OCI-LY7 (cell line): ENCODE measurements at regions not wholly inside any gene's neighbourhood (a gene's known extent, or its start where the extent isn't known, plus 50 kb on each side); places are given as distances from the start of the nearest gene placed in this dataset.

Experiments
- BruUV-seq: library from RNA; stranded (reverse); fragments of 400-500 nt; replicated peaks from 2 replicates; lab custom pipeline; 2021; lab: Mats Ljungman, UMichigan
- CTCF ChIA-PET: fragments of 300-600 bp; sonication (Branson Sonifier 250); formaldehyde crosslinking; loops from one replicate; lab custom pipeline; 2022; ENCODE audit warnings: antibody characterized with exemption; ENCODE audit not compliant: unreplicated experiment; lab: Charles Lee
- POLR2A ChIA-PET: fragments of 300-600 bp; sonication (Branson Sonifier 250); formaldehyde crosslinking; loops from one replicate; lab custom pipeline; 2022; ENCODE audit warnings: antibody characterized with exemption; lab: Charles Lee
- DNase-seq: peaks from one replicate; pipeline ENCODE4 v3.0.0-alpha.2; 2015; ENCODE audit warnings: low spot score
- H2AFZ ChIP-seq: fragments of 200-600 bp; sonication (generic), shearing (Covaris generic); 2 replicates; pipeline ENCODE4 v1.6.1; 2014; ENCODE audit warnings: mild to moderate bottlenecking, antibody characterized with exemption, low read length, moderate library complexity
- H3K27ac ChIP-seq: fragments of 200-600 bp; sonication (generic); 2 replicates; pipeline ENCODE4 v1.5.1; 2014; ENCODE audit warnings: mixed run types, low read depth, mild to moderate bottlenecking, moderate library complexity, low read length, inconsistent platforms; ENCODE audit not compliant: poor library complexity, severe bottlenecking
- H3K36me3 ChIP-seq: fragments of 200-600 bp; sonication (generic); 2 replicates; pipeline ENCODE4 v1.6.1; 2014; ENCODE audit warnings: mild to moderate bottlenecking, antibody characterized with exemption, low read length, moderate library complexity, mixed read lengths; ENCODE audit not compliant: insufficient read depth
- H3K4me1 ChIP-seq: fragments of 200-600 bp; sonication (generic); 2 replicates; pipeline ENCODE4 v1.5.1; 2014; ENCODE audit warnings: mild to moderate bottlenecking, low read length; ENCODE audit not compliant: insufficient read depth, poor library complexity, severe bottlenecking
- H3K4me2 ChIP-seq: fragments of 200-600 bp; sonication (generic); 2 replicates; pipeline ENCODE4 v1.6.1; 2014; ENCODE audit warnings: mild to moderate bottlenecking, low read length
- H3K4me3 ChIP-seq: fragments of 200-600 bp; sonication (generic); 2 replicates; pipeline ENCODE4 v1.5.1; 2014; ENCODE audit warnings: mild to moderate bottlenecking, low read depth, low read length; ENCODE audit not compliant: poor library complexity, severe bottlenecking
- H3K79me2 ChIP-seq: fragments of 200-600 bp; sonication (generic); 2 replicates; pipeline ENCODE4 v1.6.1; 2016; ENCODE audit warnings: low read depth, mild to moderate bottlenecking, low read length, moderate library complexity, mixed read lengths; ENCODE audit not compliant: insufficient read depth
- H3K9me2 ChIP-seq: fragments of 200-600 bp; sonication (generic); 2 replicates; pipeline ENCODE4 v1.6.1; 2016; ENCODE audit warnings: mild to moderate bottlenecking, low read length, mixed read lengths; ENCODE audit not compliant: insufficient read depth
- H3K9me3 ChIP-seq: fragments of 200-600 bp; sonication (generic); 2 replicates; pipeline ENCODE4 v1.6.1; 2014; ENCODE audit warnings: mild to moderate bottlenecking, mixed run types, low read length, mixed read lengths
- H4K20me1 ChIP-seq: fragments of 200-600 bp; sonication (generic); 2 replicates; pipeline ENCODE4 v1.6.1; 2014; ENCODE audit warnings: mild to moderate bottlenecking, antibody characterized with exemption, low read length, moderate library complexity, mixed read lengths; ENCODE audit not compliant: insufficient read depth
- CTCF ChIP-seq: fragments of 200-600 bp; sonication (generic); conservative IDR thresholded peaks from 2 replicates; pipeline ENCODE4 v1.5.1; 2014; ENCODE audit warnings: mild to moderate bottlenecking, antibody characterized with exemption, low read length, moderate library complexity, mixed read lengths
- EZH2phosphoT487 ChIP-seq: fragments of 200-600 bp; sonication (generic); IDR thresholded peaks from 2 replicates; pipeline ENCODE4 v1.6.1; 2018; ENCODE audit warnings: low read depth, borderline replicate concordance, mild to moderate bottlenecking, mixed run types, antibody characterized with exemption, low read length, moderate library complexity, mixed read lengths
- intact Hi-C: fragments of 100-400 bp; cut with micrococcal nuclease; formaldehyde crosslinking; loops from one replicate; pipeline ENCODE4 v1.10.0; 2022; ENCODE audit not compliant: unreplicated experiment

- Histone ChIP-seq H3K9me2 (no peaks in the 10 kb centered on the region; the same call in 1 of the 2 replicates), H3K4me2 (no peak overlapping the region), H3K36me3 (no peaks in the 10 kb centered on the region), H3K4me1 (no peaks in the 10 kb centered on the region), H3K27ac (no peak overlapping the region), H3K4me3 (no peak overlapping the region), H3K79me2 (no peaks in the 10 kb centered on the region), H3K9me3 (no peaks in the 10 kb centered on the region), H2AFZ (no peak overlapping the region), H4K20me1 (no peaks in the 10 kb centered on the region)
- no peak for DNase-seq
- TF ChIP-seq CTCF, result no peak
- no peak for TF ChIP-seq EZH2phosphoT487
- POLR2A ChIA-PET, result no interaction called here
- CTCF ChIA-PET, result no interaction called here
- BruUV-seq, result no TSS peak
- intact Hi-C loops, result no loop called here
Measured at GRCh38 chr1:114290776-114291175, 137.1 kb upstream of the SYT6 start.

GRCh38 chr1:114290341-114290740 lies 136.7 kb upstream of the SYT6 start:
- H4K20me1 ChIP-seq, result no peaks in the 10 kb centered on the region
- H3K79me2 ChIP-seq, result no peaks in the 10 kb centered on the region
- H2AFZ ChIP-seq, result no peak overlapping the region
- DNase-seq, result no peak
- H3K4me2 ChIP-seq, result no peak overlapping the region
- no peaks in the 10 kb centered on the region for H3K9me3 ChIP-seq
- BruUV-seq, result no TSS peak
- H3K27ac ChIP-seq, result no peak overlapping the region
- intact Hi-C loops, result no loop called here
- no peak for TF ChIP-seq EZH2phosphoT487
- no peak for TF ChIP-seq CTCF
- CTCF ChIA-PET, result no interaction called here
- H3K9me2 ChIP-seq, result no peaks in the 10 kb centered on the region; the same call in 1 of the 2 replicates
- no peaks in the 10 kb centered on the region for H3K36me3 ChIP-seq
- POLR2A ChIA-PET, result no interaction called here
- H3K4me3 ChIP-seq, result no peak overlapping the region
- no peaks in the 10 kb centered on the region for H3K4me1 ChIP-seq

GRCh38 chr1:114289824-114290223 lies 136.2 kb upstream of the SYT6 start:
- H3K79me2 ChIP-seq, result no peaks in the 10 kb centered on the region
- no peaks in the 10 kb centered on the region; the same call in 1 of the 2 replicates for H3K9me2 ChIP-seq
- BruUV-seq, result no TSS peak
- H3K4me2 ChIP-seq, result no peak overlapping the region
- TF ChIP-seq CTCF (no peak), EZH2phosphoT487 (no peak)
- H3K4me3 ChIP-seq, result no peak overlapping the region
- no peaks in the 10 kb centered on the region for H3K4me1 ChIP-seq
- H3K27ac ChIP-seq, result no peak overlapping the region
- no peaks in the 10 kb centered on the region for H4K20me1 ChIP-seq
- intact Hi-C loops, result no loop called here
- H2AFZ ChIP-seq, result no peak overlapping the region
- DNase-seq, result no peak
- no peaks in the 10 kb centered on the region for H3K36me3 ChIP-seq
- POLR2A ChIA-PET, result interaction anchor here (0.6 to 0.7 kb wide), 2 partner anchors 718 to 924 kb away, joined by 4 to 8 read pairs; no protein-coding TSS in a partner anchor
- no peaks in the 10 kb centered on the region for H3K9me3 ChIP-seq
- CTCF ChIA-PET, result no interaction called here
